ENCODE measurements at regions not wholly inside any gene's neighbourhood (a gene's known extent, or its start where the extent isn't known, plus 50 kb on each side); places are given as distances from the start of the nearest gene placed in this dataset.

GRCh38 chr18:41009926-41010325 is 945.1 kb upstream of the PIK3C3 start:
- no peak for DNase-seq

GRCh38 chr18:41004324-41004723 is 950.7 kb upstream of the PIK3C3 start:
- no peak for DNase-seq

DNA sequence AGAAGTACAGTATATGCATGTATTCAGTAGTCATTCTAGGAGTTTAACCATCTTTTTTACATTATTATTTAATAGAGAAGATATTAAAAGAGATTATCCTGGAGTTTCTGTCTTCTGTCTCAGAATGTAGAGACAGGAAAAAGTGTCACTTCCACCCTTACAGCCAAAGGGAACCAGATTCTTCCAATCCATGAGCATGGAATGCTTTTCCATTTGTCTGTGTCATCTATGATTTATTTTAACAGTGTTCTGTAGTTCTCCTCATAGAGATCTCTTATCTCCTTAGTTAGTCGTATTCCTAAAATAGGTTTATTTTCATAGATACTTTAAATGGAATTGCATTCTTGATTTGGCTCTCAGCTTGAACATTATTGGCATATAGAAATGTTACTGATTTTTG is 959.5 kb upstream of the PIK3C3 start:
- DNase-seq, result no peak

- no peak for DNase-seq
Measured at GRCh38 chr18:40993363-40993762, 961.7 kb upstream of the PIK3C3 start.

DNA sequence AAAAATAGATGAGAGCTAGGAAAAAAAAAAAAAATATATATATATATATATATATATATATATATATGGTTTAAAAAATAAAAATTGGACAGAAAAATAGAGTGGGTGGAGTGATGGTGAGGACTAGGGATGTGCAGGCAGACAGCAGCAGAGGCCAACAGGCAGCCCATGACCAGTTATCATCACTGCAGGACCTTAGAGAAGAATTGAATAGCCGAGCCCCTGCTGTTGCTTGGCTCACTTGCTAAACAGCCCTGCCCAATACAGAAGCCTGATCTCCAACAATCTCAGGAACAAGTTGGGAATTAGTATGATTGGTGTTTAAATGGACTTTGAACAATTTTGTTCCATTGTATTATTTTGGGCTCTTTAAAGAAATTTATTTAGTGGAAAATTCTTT is 967.5 kb upstream of the PIK3C3 start:
- no peak for DNase-seq

- DNase-seq, result no peak
Measured at GRCh38 chr18:40985436-40985835, 969.6 kb upstream of the PIK3C3 start.

DNA sequence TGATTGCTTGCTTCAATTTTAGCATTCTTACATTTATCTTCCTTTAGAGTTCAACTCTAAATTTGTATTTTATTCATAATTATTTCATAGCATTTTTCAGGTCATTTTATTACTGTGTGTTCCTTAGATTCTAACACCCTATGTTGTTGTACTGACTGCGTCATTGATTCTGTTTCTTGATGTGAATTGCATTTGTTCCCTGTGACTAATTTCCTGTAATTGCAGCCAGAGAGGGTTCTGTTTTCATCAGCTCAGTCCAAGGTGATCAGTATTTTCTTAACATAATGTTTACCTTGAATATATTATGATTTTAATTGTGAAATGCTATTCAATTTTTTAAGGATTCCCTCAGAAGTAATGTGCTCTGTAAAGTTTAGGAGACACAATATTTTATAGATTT is 970.2 kb upstream of the PIK3C3 start:
- no peak for DNase-seq

GRCh38 chr18:40983835-40984234 is 971.2 kb upstream of the PIK3C3 start:
- no peak for DNase-seq

- no peak for DNase-seq
Measured at GRCh38 chr18:40980171-40980570, 974.9 kb upstream of the PIK3C3 start.

DNA sequence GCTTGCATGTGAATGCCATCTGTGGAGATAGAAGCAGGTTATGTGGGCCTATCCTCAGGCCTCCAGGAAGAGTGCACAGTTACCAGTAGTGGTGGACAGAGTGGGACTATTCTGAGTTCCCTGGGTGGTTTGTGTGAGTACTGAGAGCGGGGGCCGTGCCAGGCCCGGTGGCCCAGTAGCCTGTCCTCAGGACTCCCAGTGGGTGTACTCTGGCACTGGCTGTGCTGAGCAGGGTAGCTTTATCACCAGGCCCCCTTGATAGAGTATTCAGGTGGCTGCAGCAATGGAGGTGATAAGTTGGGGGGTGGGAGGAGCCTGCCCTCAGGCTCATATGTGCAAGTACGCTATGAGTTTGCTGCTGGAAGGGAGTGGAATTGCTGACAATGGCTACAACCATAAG is 979.0 kb upstream of the PIK3C3 start:
- no peak for DNase-seq

DNA sequence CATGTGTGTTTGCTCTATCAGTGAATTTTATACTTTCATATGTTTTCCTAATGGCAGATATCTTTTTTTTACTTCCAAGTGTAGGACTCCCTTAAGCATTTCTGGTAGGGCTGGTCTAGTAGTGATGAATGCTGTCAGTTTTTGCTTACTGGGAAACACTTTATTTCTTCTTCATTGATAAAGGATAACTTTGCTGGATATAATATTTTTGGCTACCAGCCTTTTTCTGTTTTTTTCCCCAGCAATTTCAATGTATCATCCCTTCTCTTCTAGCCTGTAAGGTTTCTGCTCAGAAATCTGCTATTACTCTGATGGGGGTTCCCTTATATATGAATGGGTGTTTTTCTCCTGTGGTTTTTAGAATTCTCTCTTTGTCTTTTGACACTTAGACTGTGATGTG is 980.6 kb upstream of the PIK3C3 start:
- DNase-seq, result no peak

DNA sequence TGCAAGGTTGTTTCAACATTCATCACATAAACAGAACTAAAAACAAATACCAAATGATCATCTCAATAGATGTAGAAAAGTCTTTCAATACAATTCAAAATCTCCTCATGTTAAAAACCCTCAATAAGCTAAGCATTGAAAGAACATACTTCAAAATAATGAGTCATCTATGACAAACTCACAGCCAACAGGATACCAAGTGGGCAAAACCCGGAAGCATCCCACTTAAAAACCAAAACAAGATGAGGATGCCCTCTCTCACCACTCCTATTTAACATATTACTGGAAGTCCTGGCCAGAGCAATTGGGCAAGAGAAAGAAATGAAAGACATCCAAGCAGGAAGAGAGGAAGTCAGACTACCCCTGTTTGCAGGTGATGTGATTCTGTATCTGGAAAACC is 992.2 kb upstream of the PIK3C3 start:
- DNase-seq, result no peak

DNA sequence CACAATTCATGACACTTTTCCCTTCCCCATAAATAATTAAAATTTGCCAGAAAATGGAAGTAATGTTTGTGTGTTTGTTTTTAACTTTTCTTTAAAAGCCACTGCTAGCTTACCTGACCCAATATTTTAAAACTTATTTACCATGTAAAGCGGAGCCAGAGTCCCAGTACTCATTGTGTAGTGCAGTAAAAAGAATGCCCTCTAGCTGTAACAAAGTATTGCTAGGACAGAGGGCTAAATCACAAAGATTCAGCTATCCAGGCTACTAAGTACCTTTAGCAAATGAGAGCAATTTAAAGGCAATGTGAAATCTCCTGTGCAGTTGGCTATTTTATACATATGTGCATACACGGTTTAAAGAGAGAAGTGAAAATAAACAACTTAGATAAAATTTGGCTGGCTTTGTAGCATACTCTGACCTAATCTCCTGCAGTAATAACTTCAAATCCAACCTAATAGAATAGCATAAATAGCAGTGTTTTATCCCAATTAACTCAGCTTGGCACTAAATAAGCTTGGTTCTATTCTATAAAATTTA is 997.4 kb upstream of the PIK3C3 start:
- DNase-seq, result no peak

DNA sequence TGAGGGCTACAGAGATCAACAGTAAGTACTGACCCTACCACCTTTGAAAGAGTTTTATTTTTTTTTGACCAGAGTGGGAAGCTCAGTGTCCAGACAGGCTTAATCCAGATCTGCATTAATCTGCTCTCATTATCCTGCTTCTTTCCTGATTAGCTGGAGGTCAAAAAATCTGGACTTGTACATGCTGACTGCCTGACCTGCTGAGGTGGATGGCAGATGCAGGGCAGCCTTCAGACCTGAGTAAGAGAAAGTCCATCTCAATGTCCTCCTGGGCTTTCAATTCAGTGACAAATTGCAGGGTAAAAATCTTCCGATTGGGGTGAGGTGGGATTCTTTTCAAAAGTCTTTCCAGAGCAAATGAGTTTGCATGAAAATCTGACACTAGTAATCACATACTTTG is 998.8 kb upstream of the PIK3C3 start:
- no peak for DNase-seq

GRCh38 chr18:40955351-40955750 is 999.7 kb upstream of the PIK3C3 start:
- no peak for DNase-seq

- DNase-seq, result no peak
Measured at GRCh38 chr18:40949114-40949950, 1005.7 kb upstream of the PIK3C3 start.

DNA sequence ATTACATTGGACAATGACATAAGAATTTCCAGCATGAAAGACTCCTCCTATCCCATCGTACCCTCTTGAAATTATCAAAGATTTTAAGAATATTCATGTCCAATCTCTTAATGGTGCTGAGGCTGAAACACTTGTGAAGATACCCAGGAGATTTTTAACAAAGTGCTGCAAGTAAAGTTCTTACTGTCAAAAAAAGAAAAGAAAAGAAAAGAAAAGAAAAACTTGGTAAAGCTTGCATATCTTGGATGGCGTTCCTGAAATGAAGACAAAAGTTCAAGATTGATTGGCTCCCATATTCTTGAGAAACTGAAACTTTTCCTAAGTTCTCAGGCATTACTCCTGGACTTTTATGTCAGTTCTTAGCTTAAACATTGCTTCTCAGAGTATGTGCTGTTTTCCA is 1010.5 kb upstream of the PIK3C3 start:
- no peak for DNase-seq

- DNase-seq, result no peak
Measured at GRCh38 chr18:40939656-40940515, 1015.1 kb upstream of the PIK3C3 start.

DNA sequence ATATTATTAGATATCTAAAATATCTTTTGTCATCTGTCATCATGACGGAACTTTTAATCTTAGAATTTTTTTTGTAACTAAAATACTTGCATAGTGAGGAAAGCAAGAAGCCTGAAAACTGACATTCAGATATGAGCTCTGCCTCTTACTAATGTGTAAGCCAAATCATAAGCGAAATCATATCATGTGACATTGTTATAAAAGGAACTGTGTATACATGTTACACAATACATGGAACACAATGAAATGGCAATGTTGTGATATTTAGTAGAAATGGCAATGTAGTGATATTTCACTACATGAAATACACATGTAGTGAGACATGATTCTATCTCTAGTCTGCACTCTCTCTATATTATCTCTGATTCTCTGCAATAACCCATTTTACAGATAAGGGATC is 1016.4 kb upstream of the PIK3C3 start:
- no peak for DNase-seq

DNA sequence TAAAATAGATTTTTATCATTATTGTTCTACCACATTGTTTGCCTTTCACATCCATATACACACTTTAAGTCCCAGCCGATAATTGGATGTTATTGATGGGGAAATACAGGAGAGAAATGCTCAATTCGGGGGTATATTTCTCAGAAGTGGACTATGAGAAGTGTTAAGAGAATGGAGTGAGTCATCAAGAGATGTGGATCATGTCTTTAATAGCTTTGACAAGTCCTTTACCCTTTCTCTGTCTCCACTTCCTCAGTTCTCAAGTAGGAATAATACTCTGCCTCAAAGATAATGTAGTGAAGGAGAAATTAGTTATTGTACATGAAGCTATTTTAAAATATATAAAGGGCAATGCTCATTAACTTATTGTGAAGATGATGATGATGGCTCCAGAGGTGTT is 1017.6 kb upstream of the PIK3C3 start:
- no peak for DNase-seq

- no peak for DNase-seq
Measured at GRCh38 chr18:40935423-40935822, 1019.6 kb upstream of the PIK3C3 start.

- no peak for DNase-seq
Measured at GRCh38 chr18:40932862-40933261, 1022.2 kb upstream of the PIK3C3 start.

GRCh38 chr18:40930211-40930882 is 1024.7 kb upstream of the PIK3C3 start:
- DNase-seq, result no peak
